ENCODE measurements at regions not wholly inside any gene's neighbourhood (a gene's known extent, or its start where the extent isn't known, plus 50 kb on each side); places are given as distances from the start of the nearest gene placed in this dataset.
"Not testable (repeated sequence)": the region's sequence is repeated elsewhere in the genome, so short reads cannot be mapped to it uniquely, and the experiment has no call there.

DNA sequence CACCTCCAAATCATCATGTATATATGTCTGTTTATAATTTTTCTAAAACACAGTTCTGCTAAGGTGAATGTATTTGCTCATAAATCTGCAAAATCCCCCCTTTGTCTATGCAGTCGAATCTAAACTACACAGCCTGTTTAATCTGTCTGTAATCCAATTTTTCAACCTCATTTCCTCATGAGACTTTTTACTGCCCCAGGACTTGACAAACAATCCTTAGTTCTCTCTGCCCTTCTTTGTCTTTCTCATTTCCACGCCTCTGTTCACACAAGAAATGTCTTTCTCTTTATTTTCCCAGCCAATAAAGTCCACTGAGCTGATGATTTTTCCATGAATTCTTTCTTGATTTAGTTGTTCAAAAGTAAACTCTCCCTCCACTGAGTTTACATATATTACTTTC lies 1154.3 kb downstream of the FAM181B start:
- Mint-ChIP-seq H3K9me3 (no peaks in the 10 kb centered on the region), H3K4me1 (ENCODE audit: low read depth) (no peaks in the 10 kb centered on the region), H3K4me3 (no peak overlapping the region), H3K27me3 (ENCODE audit: low read depth) (no peaks in the 10 kb centered on the region), H3K36me3 (ENCODE audit: low read depth) (no peaks in the 10 kb centered on the region), H3K27ac (no peak overlapping the region)
- CTCF ChIA-PET = no interaction called here
- DNase-seq = no peak
- intact Hi-C loops (cut with micrococcal nuclease) = no loop called here

DNA sequence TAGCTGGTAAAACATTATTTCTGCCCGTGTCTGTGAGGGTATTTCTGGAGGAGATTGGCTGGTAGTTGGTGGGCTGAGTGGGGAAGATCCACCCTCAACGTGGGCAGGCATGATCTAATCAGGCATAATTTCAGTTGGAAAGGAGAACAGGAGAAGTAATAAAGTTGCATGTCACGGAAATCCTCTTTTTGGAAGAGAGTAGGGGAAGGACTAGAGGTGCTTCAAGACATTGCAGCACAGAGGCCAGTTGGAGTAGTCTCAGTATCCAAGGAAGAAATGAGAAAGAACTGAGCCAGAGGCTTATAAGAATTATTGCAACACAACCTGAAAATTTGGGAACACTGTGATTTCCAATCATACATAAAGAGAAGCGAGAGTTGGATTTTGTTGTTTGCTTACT lies 1155.1 kb downstream of the FAM181B start:
- CTCF ChIA-PET = no interaction called here
- Mint-ChIP-seq H3K4me1 (ENCODE audit: low read depth) (no peaks in the 10 kb centered on the region), H3K36me3 (ENCODE audit: low read depth) (no peaks in the 10 kb centered on the region), H3K9me3 (no peaks in the 10 kb centered on the region), H3K4me3 (no peak overlapping the region), H3K27me3 (ENCODE audit: low read depth) (no peaks in the 10 kb centered on the region), H3K27ac (no peak overlapping the region)
- no peak for DNase-seq
- intact Hi-C loops (cut with micrococcal nuclease) = no loop called here

DNA sequence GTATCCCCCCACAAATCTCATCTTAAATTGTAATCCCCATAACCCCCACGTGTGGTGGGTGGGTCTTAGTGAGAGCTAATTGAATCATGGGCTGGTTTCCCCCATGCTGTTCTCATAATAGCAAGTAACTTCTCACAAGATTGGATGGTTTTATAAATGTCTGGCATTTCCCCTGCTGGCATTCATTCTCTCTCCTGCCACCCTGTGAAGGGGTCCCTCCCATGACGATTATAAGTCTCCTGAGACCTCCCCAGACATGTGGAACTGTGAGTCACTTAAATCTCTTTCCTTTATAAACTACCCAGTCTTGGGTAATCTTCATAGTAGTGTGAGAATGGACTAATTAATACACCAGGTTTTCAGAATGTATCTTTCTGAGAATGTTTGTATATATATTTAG lies 1159.4 kb downstream of the FAM181B start:
- Mint-ChIP-seq H3K27ac (no peak overlapping the region), H3K9me3 (no peaks in the 10 kb centered on the region), H3K36me3 (ENCODE audit: low read depth) (no peaks in the 10 kb centered on the region), H3K27me3 (ENCODE audit: low read depth) (no peaks in the 10 kb centered on the region), H3K4me1 (ENCODE audit: low read depth) (no peaks in the 10 kb centered on the region), H3K4me3 (no peak overlapping the region)
- intact Hi-C loops (cut with micrococcal nuclease) = no loop called here
- DNase-seq = no peak
- CTCF ChIA-PET = no interaction called here

DNA sequence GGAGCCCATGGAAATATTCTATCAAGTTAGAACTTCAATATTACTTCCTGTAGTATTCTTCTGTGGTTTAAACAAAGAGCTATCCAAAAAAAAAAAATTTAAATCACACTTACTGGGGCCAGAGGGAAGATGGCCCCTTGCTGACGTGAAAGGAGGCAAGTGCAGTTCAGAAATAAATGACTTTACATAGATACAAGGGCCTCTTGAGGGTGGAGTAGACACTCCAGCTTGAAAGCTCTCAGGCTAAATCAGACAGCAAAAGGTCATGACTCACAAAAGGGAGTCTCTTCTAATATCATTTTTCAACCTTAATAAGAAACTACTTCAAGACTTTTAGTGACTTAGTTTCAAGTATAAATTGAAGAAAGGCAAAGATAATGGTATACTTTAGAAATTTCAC lies 1160.3 kb downstream of the FAM181B start:
- H3K27me3 Mint-ChIP-seq (ENCODE audit: low read depth) = no peaks in the 10 kb centered on the region

DNA sequence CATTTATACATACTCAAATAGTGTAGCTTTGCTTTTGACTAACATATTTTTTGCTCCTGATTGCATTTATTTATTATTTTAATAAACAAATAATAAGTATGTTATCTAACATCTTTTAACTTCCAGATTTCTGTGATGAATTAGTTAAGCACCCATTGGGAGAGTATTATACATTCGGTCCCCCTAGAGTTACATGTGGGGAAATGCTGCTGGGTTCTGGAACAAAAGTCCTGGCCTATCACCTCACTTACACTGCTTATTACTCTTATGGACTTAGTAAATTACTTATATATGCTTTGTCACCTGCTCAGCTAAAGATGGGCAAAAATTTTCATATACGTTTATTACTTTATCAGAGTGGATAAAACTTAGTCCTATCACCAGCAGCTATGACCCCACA lies 1163.0 kb downstream of the FAM181B start:
- H3K27me3 Mint-ChIP-seq (ENCODE audit: low read depth) = no peaks in the 10 kb centered on the region

More for the DNA sequence above, 1160.3 kb downstream of the FAM181B start:
- intact Hi-C loops (cut with micrococcal nuclease) = no loop called here
- Mint-ChIP-seq H3K27ac (no peak overlapping the region), H3K36me3 (ENCODE audit: low read depth) (no peaks in the 10 kb centered on the region), H3K9me3 (no peaks in the 10 kb centered on the region), H3K4me3 (no peak overlapping the region), H3K4me1 (ENCODE audit: low read depth) (no peaks in the 10 kb centered on the region)
- CTCF ChIA-PET = no interaction called here
- no peak for DNase-seq

DNA sequence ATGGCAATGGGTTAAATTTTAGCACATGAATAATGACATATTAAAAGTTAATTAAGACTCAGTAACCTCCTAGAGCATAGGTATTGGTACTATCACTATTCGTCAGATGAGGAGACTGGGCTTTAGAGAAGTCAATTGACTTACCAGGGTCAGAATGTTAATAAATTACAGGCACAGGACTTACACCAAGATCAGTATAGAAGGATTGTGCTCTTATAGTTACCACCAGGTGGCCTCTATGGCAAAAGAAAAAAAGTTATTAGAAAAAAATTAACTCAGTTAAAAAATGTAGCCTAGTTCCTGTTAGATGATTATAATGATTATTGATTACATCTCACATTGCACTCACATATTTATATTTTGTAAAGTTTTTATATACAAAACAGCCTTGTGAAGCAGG lies 1163.7 kb downstream of the FAM181B start:
- CTCF ChIA-PET = no interaction called here
- H3K9me3 Mint-ChIP-seq = no peaks in the 10 kb centered on the region
- intact Hi-C loops (cut with micrococcal nuclease) = no loop called here
- no peak for DNase-seq
- no peak overlapping the region for H3K27ac Mint-ChIP-seq
- H3K27me3 Mint-ChIP-seq (ENCODE audit: low read depth) = no peaks in the 10 kb centered on the region
- H3K36me3 Mint-ChIP-seq (ENCODE audit: low read depth) = no peaks in the 10 kb centered on the region
- H3K4me1 Mint-ChIP-seq (ENCODE audit: low read depth) = no peaks in the 10 kb centered on the region
- no peak overlapping the region for H3K4me3 Mint-ChIP-seq

More for the DNA sequence above, 1163.0 kb downstream of the FAM181B start:
- DNase-seq = no peak
- Mint-ChIP-seq H3K36me3 (ENCODE audit: low read depth) (no peaks in the 10 kb centered on the region), H3K9me3 (no peaks in the 10 kb centered on the region), H3K27ac (no peak overlapping the region), H3K4me3 (no peak overlapping the region), H3K4me1 (ENCODE audit: low read depth) (no peaks in the 10 kb centered on the region)
- intact Hi-C loops (cut with micrococcal nuclease) = no loop called here
- CTCF ChIA-PET = interaction anchor here (0.6 kb wide), 2 partner anchors 584 to 1125 kb away, joined by 3 to 4 read pairs; no protein-coding TSS in a partner anchor

DNA sequence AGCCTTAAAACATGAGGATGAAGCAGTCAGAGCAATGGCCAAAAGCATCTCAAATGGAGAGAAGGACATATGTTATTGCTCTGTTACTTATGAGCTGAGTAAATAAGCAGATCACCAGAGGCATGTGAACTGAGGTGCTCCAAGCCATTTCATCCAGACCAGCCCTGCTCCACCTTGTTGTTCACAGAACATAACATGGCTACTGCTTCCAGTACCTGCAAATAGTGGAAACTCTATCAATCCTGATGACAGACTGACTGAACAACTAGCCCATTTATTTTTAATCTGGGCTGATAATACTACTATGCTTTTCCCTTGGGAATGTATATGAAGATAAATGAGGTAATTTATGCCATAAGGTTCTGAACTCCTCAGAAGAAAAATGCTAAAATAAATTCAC lies 1164.7 kb downstream of the FAM181B start:
- CTCF ChIA-PET = no interaction called here
- Mint-ChIP-seq H3K36me3 (ENCODE audit: low read depth) (no peaks in the 10 kb centered on the region), H3K27me3 (ENCODE audit: low read depth) (no peaks in the 10 kb centered on the region), H3K27ac (no peak overlapping the region), H3K9me3 (no peaks in the 10 kb centered on the region), H3K4me3 (no peak overlapping the region), H3K4me1 (ENCODE audit: low read depth) (no peaks in the 10 kb centered on the region)
- intact Hi-C loops (cut with micrococcal nuclease) = no loop called here
- DNase-seq = no peak

DNA sequence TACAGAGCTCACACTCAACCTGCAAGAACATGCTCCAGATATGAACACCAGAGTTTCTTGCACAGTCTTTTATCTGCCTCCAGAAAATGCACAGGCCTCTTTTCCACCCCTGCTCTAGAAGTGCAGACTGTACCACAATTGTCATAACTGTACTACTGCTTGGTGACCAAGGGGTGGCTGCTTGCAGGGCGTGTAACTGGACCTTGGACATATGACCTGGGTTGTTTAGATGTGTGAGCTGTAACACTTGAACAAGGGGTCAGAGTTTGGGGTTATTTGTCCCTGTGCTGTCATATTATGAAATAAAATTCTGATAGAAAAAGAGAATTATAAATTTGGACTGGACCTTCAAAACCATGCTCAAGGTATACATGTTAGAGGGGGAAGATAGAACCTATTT lies 1185.5 kb downstream of the FAM181B start:
- H3K36me3 Mint-ChIP-seq (ENCODE audit: low read depth) = no peaks in the 10 kb centered on the region
- intact Hi-C loops (cut with micrococcal nuclease) = no loop called here
- no peak for DNase-seq
- CTCF ChIA-PET = no interaction called here
- no peak overlapping the region for H3K4me3 Mint-ChIP-seq
- H3K27ac Mint-ChIP-seq = no peak overlapping the region
- H3K27me3 Mint-ChIP-seq (ENCODE audit: low read depth) = peaks cover 2% of the 10 kb centered on the region
- no peaks in the 10 kb centered on the region for H3K9me3 Mint-ChIP-seq
- no peaks in the 10 kb centered on the region for H3K4me1 Mint-ChIP-seq (ENCODE audit: low read depth)

DNA sequence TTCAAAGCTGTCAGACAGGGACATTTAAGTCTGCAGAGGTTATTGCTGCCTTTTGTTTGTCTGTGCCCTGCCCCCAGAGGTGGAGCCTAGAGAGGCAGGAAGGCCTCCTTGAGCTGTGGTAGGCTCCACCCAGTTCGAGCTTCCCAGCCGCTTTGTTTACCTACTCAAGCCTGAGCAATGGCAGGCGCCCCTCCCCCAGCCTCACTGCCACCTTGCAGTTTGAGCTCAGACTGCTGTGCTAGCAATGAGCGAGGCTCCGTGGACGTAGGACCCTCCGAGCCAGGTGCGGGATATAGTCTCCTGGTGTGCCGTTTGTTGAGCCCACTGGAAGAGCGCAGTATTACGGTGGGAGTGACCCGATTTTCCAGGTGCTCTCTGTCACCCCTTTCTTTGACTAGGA lies 1193.9 kb downstream of the FAM181B start:
- H3K9me3 Mint-ChIP-seq; DNase-seq; intact Hi-C loops (cut with micrococcal nuclease); CTCF ChIA-PET; H3K4me1 Mint-ChIP-seq (ENCODE audit: low read depth); H3K27ac Mint-ChIP-seq; H3K36me3 Mint-ChIP-seq (ENCODE audit: low read depth); H3K27me3 Mint-ChIP-seq (ENCODE audit: low read depth); H3K4me3 Mint-ChIP-seq: not testable (repeated sequence)

DNA sequence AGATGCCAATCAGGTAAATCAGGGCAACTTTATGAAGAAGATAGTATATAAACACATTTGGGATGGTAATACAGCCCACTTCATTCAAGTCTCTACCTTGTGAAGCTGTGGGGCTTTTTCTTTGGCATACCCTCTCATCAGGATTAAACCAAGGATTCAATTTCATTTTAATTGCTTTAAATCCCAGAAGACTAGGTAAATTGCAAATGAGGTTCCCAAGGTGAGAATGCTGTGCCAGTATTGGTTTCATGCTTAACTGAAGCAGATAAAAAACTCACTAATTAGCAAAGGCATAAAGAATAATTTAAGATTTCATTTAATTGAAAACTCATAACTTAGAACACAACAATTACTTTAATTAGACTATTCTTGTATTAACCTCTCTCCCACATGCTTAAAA lies 1218.1 kb downstream of the FAM181B start:
- Mint-ChIP-seq H3K4me3 (no peak overlapping the region), H3K36me3 (ENCODE audit: low read depth) (no peaks in the 10 kb centered on the region), H3K4me1 (ENCODE audit: low read depth) (no peaks in the 10 kb centered on the region), H3K27me3 (ENCODE audit: low read depth) (no peaks in the 10 kb centered on the region), H3K27ac (no peak overlapping the region), H3K9me3 (no peaks in the 10 kb centered on the region)
- intact Hi-C loops (cut with micrococcal nuclease) = no loop called here
- no peak for DNase-seq
- CTCF ChIA-PET = no interaction called here

DNA sequence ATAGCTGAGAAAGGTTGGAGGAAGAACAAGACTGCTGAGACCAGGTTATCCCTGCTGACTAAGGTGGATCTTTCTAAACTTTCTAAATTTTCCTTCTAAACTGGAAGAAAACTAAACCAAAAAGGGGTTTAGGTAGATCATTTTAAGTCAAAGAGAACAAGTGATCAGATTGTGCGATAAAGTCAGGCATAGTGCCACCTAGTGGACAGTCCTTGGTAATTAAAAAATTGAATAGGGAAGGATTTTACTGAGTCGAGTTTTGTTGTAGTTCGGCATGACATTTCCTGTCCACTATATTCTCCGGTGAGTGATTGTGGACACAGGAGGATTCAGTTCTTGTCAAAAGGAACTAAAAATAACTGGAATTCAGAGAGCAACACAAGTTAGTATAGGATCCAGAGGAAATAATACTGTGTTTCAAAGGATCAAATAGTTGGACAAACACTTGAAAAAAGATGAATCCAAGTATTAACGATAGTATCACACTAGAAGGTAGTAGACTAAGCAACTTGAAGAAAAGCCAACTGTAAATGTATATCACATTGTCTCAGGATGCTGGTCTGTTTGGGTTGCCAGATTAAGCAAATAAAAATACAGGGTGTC lies 1236.4 kb downstream of the FAM181B start:
- Mint-ChIP-seq H3K27ac (no peak overlapping the region), H3K36me3 (ENCODE audit: low read depth) (no peaks in the 10 kb centered on the region), H3K27me3 (ENCODE audit: low read depth) (peaks cover 13% of the 10 kb centered on the region), H3K9me3 (peaks cover 4% of the 10 kb centered on the region), H3K4me3 (no peak overlapping the region), H3K4me1 (ENCODE audit: low read depth) (no peaks in the 10 kb centered on the region)
- CTCF ChIA-PET = interaction anchor here (0.6 to 1.3 kb wide), 7 partner anchors 13 to 612 kb away, joined by 3 to 6 read pairs (median 3); no protein-coding TSS in a partner anchor
- intact Hi-C loops (cut with micrococcal nuclease) = loop anchor here (10.0 kb wide), 1 partner anchor 253 kb away; no protein-coding TSS in a partner anchor
- DNase-seq = peak; percentile 22

DNA sequence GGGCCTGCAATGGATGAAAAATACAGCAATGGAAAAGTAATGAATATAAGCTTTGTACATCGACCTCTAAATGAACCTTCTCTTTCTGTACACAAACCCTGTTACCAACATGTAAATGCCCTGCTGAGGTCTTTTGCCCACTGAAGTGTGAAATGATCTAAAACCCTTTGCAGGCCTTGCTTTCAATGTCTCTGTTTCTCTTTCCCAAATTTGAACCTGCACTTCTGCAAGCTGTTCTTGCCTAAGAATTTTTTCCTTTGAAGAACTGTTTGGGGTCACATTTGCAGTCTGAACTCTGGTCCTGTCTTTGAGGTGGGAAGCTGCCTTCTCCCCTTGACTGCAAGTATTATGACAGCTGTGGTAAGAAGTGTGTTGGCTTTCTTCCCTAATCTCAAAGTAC lies 1237.1 kb downstream of the FAM181B start:
- CTCF ChIA-PET = interaction anchor here (0.6 to 1.3 kb wide), 4 partner anchors 12 to 611 kb away, joined by 3 to 6 read pairs (median 4); no protein-coding TSS in a partner anchor
- Mint-ChIP-seq H3K27ac (no peak overlapping the region), H3K27me3 (ENCODE audit: low read depth) (peaks cover 9% of the 10 kb centered on the region), H3K4me3 (no peak overlapping the region), H3K4me1 (ENCODE audit: low read depth) (no peaks in the 10 kb centered on the region), H3K36me3 (ENCODE audit: low read depth) (no peaks in the 10 kb centered on the region), H3K9me3 (no peaks in the 10 kb centered on the region)
- intact Hi-C loops (cut with micrococcal nuclease) = loop anchor here (10.0 kb wide), 1 partner anchor 252 kb away; no protein-coding TSS in a partner anchor
- DNase-seq = no peak

DNA sequence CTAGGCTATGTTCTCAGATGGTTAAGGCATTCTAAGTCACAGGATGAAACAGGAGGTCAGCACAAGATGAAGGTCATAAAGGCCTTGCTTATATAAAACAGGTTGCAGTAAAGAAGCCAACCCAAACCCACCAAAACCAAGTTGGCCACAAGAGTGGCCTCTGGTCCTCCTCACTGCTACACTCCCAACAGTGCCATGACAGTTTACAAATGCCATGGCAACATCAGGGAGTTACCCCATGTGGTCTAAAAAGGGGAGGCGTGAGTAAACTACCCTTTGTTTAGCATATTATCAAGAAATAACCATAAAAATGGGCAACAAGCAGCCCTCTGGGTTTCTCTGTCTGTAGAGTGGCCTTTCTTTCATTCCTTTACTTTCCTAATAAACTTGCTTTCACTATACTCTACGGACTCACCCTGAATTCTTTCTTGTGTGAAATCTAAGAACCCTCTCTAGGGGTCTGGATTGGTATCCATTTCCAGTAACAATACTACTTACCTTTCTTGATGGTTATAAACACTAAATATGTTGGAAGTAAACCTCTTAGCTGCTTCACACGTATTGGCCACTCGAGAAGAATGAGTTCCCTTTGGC lies 1237.9 kb downstream of the FAM181B start:
- no peak for DNase-seq
- CTCF ChIA-PET = interaction anchor here (0.8 to 1.3 kb wide), 2 partner anchors 12 to 21 kb away, joined by 3 to 5 read pairs; no protein-coding TSS in a partner anchor
- Mint-ChIP-seq H3K4me1 (ENCODE audit: low read depth) (no peaks in the 10 kb centered on the region), H3K9me3 (no peaks in the 10 kb centered on the region), H3K27ac (no peak overlapping the region), H3K27me3 (ENCODE audit: low read depth) (peaks cover 9% of the 10 kb centered on the region), H3K36me3 (ENCODE audit: low read depth) (no peaks in the 10 kb centered on the region), H3K4me3 (no peak overlapping the region)
- intact Hi-C loops (cut with micrococcal nuclease) = loop anchor here (10.0 kb wide), 1 partner anchor 251 kb away; no protein-coding TSS in a partner anchor
